PFSK-1 (cell line): ENCODE measurements at regions not wholly inside any gene's neighbourhood (a gene's known extent, or its start where the extent isn't known, plus 50 kb on each side); places are given as distances from the start of the nearest gene placed in this dataset.

ENCODE experiments used
- POLR2AphosphoS5 ChIP-seq: IDR thresholded peaks from 2 replicates; pipeline ENCODE4 v1.6.1; 2012; ENCODE audit warnings: low read depth, mild to moderate bottlenecking, control low read depth, low read length, moderate library complexity
- SIN3A ChIP-seq: IDR thresholded peaks from 2 replicates; pipeline ENCODE4 v1.6.1; 2012; ENCODE audit warnings: mild to moderate bottlenecking, low read length, moderate library complexity, borderline replicate concordance; ENCODE audit not compliant: insufficient read depth
- TAF1 ChIP-seq: IDR thresholded peaks from 2 replicates; pipeline ENCODE4 v1.6.1; 2012; ENCODE audit warnings: low read length, control low read depth, borderline replicate concordance; ENCODE audit not compliant: insufficient read depth

GRCh38 chr7:25455683-25456251 is 227.5 kb upstream of the NPVF start:
- TF ChIP-seq TAF1 (no peak), POLR2AphosphoS5 (no peak), SIN3A (no peak)
